ENCODE measurements at regions not wholly inside any gene's neighbourhood (a gene's known extent, or its start where the extent isn't known, plus 50 kb on each side); places are given as distances from the start of the nearest gene placed in this dataset.

- TF ChIP-seq EZH2phosphoT487 (IDR thresholded peaks at IDR 0.05) (no peak), EZH2 (IDR thresholded peaks at IDR 0.05) (no peak)
- TF ChIP-seq, protein P1, sequence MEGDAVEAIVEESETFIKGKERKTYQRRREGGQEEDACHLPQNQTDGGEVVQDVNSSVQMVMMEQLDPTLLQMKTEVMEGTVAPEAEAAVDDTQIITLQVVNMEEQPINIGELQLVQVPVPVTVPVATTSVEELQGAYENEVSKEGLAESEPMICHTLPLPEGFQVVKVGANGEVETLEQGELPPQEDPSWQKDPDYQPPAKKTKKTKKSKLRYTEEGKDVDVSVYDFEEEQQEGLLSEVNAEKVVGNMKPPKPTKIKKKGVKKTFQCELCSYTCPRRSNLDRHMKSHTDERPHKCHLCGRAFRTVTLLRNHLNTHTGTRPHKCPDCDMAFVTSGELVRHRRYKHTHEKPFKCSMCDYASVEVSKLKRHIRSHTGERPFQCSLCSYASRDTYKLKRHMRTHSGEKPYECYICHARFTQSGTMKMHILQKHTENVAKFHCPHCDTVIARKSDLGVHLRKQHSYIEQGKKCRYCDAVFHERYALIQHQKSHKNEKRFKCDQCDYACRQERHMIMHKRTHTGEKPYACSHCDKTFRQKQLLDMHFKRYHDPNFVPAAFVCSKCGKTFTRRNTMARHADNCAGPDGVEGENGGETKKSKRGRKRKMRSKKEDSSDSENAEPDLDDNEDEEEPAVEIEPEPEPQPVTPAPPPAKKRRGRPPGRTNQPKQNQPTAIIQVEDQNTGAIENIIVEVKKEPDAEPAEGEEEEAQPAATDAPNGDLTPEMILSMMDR (IDR thresholded peaks at IDR 0.05) = no peak
Measured at GRCh38 chr6:167226383-167226685, 64.8 kb upstream of the UNC93A start.

All from neural progenitor cell (in vitro differentiated cells).